A172 (cell line): ENCODE measurements at regions not wholly inside any gene's neighbourhood (a gene's known extent, or its start where the extent isn't known, plus 50 kb on each side); places are given as distances from the start of the nearest gene placed in this dataset.
"Not testable (repeated sequence)": the region's sequence is repeated elsewhere in the genome, so short reads cannot be mapped to it uniquely, and the experiment has no call there.

Experiments
- DNase-seq: peaks from one replicate; pipeline ENCODE4 v3.0.0-alpha.2; 2015; ENCODE audit warnings: low spot score

GRCh38 chr1:184854496-184855140 is 100.0 kb upstream of the EDEM3 start:
- DNase-seq = no peak

DNA sequence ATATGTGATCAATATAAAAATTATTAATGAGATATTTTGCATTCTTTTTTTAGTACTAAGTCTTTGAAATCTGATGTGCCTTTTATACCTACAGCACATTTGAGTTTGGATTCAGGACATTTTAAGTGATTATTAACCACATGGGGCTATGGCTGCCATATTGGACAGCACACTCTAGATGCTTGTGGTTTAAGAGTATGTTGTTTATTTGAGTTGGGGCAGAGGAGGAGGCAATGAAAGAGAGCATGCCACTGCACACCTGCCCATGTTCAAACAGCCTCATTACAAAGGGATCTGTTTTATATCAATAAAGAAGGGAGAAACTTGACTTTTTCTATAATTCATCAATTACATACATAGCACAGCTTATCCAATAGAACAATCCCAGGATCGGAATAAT is 99.4 kb upstream of the EDEM3 start:
- DNase-seq = no peak

- DNase-seq = no peak
Measured at GRCh38 chr1:184851822-184852746, 97.4 kb upstream of the EDEM3 start.

DNA sequence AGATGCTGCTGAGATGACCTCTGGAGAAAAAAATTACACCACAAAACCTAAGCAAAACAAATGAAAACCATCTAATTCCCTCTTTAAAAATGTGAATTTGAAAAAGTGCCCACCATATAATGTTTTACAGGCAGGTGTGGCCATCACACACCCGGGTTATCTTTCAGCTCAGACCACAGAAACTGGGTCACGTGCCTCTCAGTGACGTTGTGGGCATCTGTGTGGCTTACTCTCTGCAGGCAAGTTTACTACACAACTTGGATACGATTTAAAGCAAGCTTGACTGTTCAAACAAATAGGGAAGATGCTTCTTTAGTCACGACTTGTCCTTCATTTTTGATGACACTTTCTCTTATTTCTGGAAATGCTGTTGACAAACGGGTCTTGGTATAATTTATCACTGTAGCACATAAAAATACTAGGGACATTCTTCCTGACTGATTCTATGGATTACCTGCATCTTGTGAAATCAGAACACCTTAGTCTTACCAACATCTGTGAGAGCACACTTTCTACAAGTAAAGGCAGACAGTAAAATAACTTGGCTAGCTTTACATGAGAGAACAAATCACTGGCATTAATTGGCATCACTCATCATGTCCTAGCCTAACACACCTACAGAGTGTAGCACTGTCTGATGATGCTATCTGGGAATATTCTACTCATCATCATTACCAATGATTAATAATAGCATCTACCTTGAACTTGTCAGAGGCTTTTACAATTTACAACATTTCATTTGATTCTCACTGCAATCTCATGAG is 89.3 kb upstream of the EDEM3 start:
- DNase-seq = peak; percentile 46

DNA sequence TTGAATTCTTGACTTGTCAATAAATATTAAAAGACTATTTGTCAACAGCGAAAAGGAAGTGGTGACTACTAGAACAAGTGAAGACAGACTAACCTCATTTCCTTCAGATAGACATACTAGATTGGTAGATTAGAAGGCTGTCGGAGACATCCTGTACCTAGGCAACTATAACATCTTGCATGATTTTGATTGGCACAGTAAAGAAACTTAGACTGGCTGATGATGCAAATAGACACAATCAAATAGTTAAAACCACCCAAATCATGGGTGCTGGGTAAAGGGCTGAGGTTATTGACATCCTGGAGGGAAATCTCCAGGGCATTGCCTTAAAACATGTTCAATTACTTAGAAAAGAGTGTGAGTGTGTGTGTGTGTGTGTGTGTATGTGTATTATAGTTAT is 85.9 kb upstream of the EDEM3 start:
- no peak for DNase-seq

DNA sequence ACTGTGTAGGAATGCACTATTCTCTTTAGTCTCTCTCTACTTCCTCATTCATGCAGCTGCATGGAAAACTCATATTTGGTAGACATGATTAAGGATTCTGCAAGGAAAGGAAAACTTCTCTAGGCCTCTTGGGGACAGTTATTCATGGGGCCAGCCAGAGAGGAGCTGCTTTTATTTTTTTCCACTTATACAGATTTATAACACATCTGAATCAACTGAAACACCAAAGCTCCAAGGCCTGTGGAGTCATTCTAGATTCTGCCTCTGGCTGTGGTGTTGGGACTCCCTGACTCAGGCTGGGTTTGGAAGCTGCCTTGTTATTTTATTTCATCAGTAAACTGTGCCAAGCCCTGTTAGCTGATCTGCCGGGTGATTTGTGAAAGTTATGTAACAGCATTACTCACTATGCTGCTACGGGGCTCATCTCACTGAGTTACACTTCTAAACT is 83.9 kb upstream of the EDEM3 start:
- peak; percentile 83 for DNase-seq

- DNase-seq = no peak
Measured at GRCh38 chr1:184836934-184837895, 82.6 kb upstream of the EDEM3 start.

- DNase-seq = no peak
Measured at GRCh38 chr1:184836141-184836540, 81.5 kb upstream of the EDEM3 start.

- not testable (repeated sequence) for DNase-seq
Measured at GRCh38 chr1:184833994-184834393, 79.3 kb upstream of the EDEM3 start.

GRCh38 chr1:184832517-184832916 is 77.9 kb upstream of the EDEM3 start:
- no peak for DNase-seq

DNA sequence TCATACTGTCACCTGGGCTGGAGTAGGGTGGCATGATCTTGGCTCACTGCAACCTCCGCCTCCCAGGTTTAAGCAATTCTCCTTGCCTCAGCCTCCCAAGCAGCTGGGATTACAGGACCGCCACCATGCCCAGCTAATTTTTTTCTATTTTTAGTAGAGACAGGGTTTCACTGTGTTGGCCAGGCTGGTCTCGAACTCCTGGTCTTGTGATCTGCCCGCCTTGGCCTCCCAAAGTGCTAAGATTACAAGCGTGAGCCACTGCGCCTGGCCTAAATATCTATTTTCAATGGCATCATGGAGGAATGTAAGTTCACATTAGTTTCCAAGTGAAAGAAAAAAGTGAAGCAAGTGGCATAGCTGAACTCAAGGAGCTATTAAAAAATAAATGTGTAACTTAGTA is 74.8 kb upstream of the EDEM3 start:
- DNase-seq = not testable (repeated sequence)

GRCh38 chr1:184828369-184828717 is 73.7 kb upstream of the EDEM3 start:
- DNase-seq = no peak

DNA sequence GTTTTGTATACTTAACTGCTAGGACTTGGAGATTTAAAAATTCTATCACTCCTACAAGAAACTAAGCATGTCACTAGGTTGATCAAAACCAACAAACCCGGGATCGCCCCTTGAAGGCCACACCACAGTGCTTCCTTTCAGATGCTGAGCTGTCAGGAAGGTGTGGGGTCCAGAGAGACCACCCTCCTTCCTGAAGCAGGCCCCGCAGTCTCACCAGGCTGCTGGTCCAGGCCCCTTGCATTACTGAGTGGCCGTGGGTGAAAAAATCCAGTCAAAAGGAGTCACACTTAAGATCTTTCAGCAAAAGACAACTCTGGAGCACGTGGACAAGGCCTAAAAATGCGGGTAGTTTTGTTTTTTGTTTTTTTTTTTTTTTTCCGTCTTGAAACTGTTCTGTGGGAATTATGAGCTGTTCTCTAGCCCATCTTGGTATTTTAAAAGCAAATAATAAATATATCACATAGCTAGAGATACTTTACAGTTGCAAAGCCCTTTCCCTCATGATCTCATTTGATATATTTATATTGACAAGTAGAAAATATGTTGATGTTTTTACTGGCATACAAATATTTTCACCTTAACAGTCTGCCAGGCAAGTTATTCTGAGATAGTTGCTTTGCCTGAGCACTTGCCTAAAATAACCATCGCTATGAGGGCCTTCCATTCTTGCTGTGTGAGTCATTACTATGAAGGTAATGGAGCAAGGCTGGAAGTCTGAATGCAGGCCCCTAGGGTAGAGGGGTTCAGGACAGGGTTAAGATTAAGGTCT is 73.1 kb upstream of the EDEM3 start:
- DNase-seq = peak; percentile 78

GRCh38 chr1:184826001-184826400 is 71.3 kb upstream of the EDEM3 start:
- no peak for DNase-seq

GRCh38 chr1:184825571-184825970 is 70.9 kb upstream of the EDEM3 start:
- DNase-seq = no peak

- no peak for DNase-seq
Measured at GRCh38 chr1:184824691-184825323, 70.1 kb upstream of the EDEM3 start.

- no peak for DNase-seq
Measured at GRCh38 chr1:184823080-184823479, 68.4 kb upstream of the EDEM3 start.

DNA sequence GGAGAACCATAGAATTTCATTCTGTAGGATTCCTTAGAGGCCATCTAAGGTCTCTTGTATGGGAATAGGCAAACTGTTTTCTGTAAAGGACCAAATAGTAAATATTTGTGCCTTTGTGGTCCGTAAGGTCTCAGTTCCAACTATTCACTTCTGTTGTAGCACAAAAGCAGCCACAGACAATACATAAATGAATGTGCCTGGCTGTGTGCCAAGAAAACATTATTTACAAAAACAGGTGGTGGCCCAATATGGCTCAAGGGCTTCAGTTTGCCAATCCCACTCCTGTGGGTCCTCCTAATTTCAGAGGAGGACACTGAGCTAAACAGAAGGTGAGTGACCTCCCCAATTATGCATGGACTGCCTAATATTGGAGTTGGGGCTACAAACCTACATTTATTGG is 67.6 kb upstream of the EDEM3 start:
- no peak for DNase-seq

GRCh38 chr1:184821658-184822057 is 67.0 kb upstream of the EDEM3 start:
- DNase-seq = no peak

DNA sequence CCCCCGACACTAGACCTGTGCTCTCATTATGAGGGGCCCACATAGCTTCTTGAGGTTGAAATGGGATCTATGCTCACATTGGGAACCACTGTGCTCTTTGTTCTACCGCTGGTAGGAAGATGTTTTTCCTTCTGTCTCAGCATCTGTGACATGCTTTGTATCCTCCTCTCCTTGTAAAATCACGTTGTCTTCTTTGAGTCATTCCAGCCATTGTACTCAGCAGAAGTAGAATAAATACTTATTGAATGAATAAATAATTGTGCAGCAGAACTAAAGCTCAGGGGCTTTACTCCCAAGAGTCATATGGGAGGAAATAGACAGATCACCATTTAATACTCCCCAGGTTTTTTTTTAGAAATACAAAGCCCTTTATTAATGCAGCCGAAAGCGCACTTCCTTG is 66.3 kb upstream of the EDEM3 start:
- no peak for DNase-seq
